K562 (cell line): ENCODE measurements at regions not wholly inside any gene's neighbourhood (a gene's known extent, or its start where the extent isn't known, plus 50 kb on each side); places are given as distances from the start of the nearest gene placed in this dataset.
A peak's percentile ranks its signal among the peaks of the same experiment; 100 is the strongest.

Source experiments
- ATAC-seq: fragments of 200-7000 bp; cut with Tn5 transposase; 3 replicates; pipeline ENCODE4 v1.9.1; 2020; ENCODE audit warnings: moderate library complexity
- BruUV-seq: library from RNA; stranded (reverse); fragments of 400-500 nt; replicated peaks from 2 replicates; lab custom pipeline; 2021; lab: Mats Ljungman, UMichigan
- CTCF ChIA-PET: fragments of 300-600 bp; formaldehyde crosslinking; extraction: SDS; loops from one replicate; lab custom pipeline; 2021; ENCODE audit warnings: low intra/inter-chr PET ratio; lab: Yijun Ruan, JAX
- POLR2A ChIA-PET: fragments of 300-600, 350-650 bp; sonication (Branson Sonifier 250); formaldehyde crosslinking; extraction: SDS; loops from one replicate; lab custom pipeline; 2021; ENCODE audit warnings: antibody characterized with exemption, inconsistent platforms; lab: Yijun Ruan, JAX
- DNase-seq, 4 experiments: peaks; one replicate each; pipeline versions ENCODE4 v3.0.0 to v3.0.0-alpha.2; 2011 to 2018; ENCODE audit warnings: low spot score in 3 of 4, mixed read lengths in 3 of 4; ENCODE audit errors: extremely low read depth in 1 of 4
- FAIRE-seq: peaks from 2 replicates; lab custom pipeline; 2011; peaks lifted over from hg19 to GRCh38; lab: Jason Lieb, UNC
- H2AFZ ChIP-seq: 2 replicates; pipeline ENCODE4 v1.6.0; 2011; ENCODE audit warnings: low read depth, low read length, control low read depth, inconsistent platforms
- H3K27ac ChIP-seq: fragments of 200-600 bp; 3 replicates; pipeline ENCODE4 v1.8.0; 2011; ENCODE audit warnings: low read depth, mild to moderate bottlenecking, control low read depth, inconsistent platforms, low read length, moderate library complexity, mixed read lengths; ENCODE audit errors: extremely low read depth
- H3K27me3 ChIP-seq, 2 experiments: fragments of 300-600 bp in 1 of 2; 2 replicates in 1 of 2; 3 replicates in 1 of 2; pipeline versions ENCODE4 v1.6.0 to v1.8.0; 2011; ENCODE audit warnings: inconsistent platforms in 2 of 2, low read length in 2 of 2, mild to moderate bottlenecking in 1 of 2, mixed read lengths in 1 of 2, moderate library complexity in 1 of 2; ENCODE audit not compliant: control insufficient read depth in 2 of 2, insufficient read depth in 2 of 2
- H3K36me3 ChIP-seq: fragments of 300-600 bp; 3 replicates; pipeline ENCODE4 v1.8.0; 2011; ENCODE audit warnings: mild to moderate bottlenecking, low read length, inconsistent platforms; ENCODE audit not compliant: control insufficient read depth, insufficient read depth
- H3K4me1 ChIP-seq, 2 experiments: fragments of 200-600 bp in 1 of 2; replicated peaks in 1 of 2; 2 replicates in 1 of 2; 3 replicates in 1 of 2; pipeline versions ENCODE4 v1.5.1 to v1.8.0; 2011; ENCODE audit warnings: inconsistent platforms in 2 of 2, low read length in 2 of 2, mild to moderate bottlenecking in 1 of 2, mixed read lengths in 1 of 2, moderate library complexity in 1 of 2; ENCODE audit not compliant: control insufficient read depth in 2 of 2, insufficient read depth in 2 of 2
- H3K4me2 ChIP-seq: 2 replicates; pipeline ENCODE4 v1.6.1; 2011; ENCODE audit warnings: low read length, control low read depth, inconsistent platforms, mixed read lengths; ENCODE audit not compliant: insufficient read depth
- H3K4me3 ChIP-seq: fragments of 200-600 bp; sonication (generic), shearing (Covaris generic); 2 replicates; pipeline ENCODE4 v1.5.1; 2016; ENCODE audit warnings: control low read depth, inconsistent platforms
- H3K79me2 ChIP-seq: fragments of 200-600 bp; 3 replicates; pipeline ENCODE4 v1.8.0; 2011; ENCODE audit warnings: low read length, inconsistent platforms; ENCODE audit not compliant: control insufficient read depth, insufficient read depth
- H3K9ac ChIP-seq, 2 experiments: 2 replicates each; pipeline versions ENCODE4 v1.6.0 to v1.6.1; 2011; ENCODE audit warnings: low read depth in 2 of 2, low read length in 2 of 2, control low read depth in 1 of 2, inconsistent platforms in 1 of 2, mild to moderate bottlenecking in 1 of 2, mixed read lengths in 1 of 2; ENCODE audit not compliant: insufficient read depth in 1 of 2
- H3K9me1 ChIP-seq: one replicate; pipeline ENCODE4 v1.6.0; 2011; ENCODE audit warnings: inconsistent platforms, mild to moderate bottlenecking, low read length, moderate library complexity; ENCODE audit not compliant: control insufficient read depth, insufficient read depth
- H3K9me3 ChIP-seq: replicated peaks from 2 replicates; pipeline ENCODE4 v1.5.1; 2011; ENCODE audit warnings: low read depth, low read length, inconsistent platforms; ENCODE audit not compliant: control insufficient read depth, insufficient read depth
- H4K20me1 ChIP-seq: replicated peaks from 2 replicates; pipeline ENCODE4 v1.6.1; 2011; ENCODE audit warnings: low read length, inconsistent platforms, mixed read lengths; ENCODE audit not compliant: control insufficient read depth, insufficient read depth
- BHLHE40 ChIP-seq: IDR thresholded peaks from 2 replicates; pipeline ENCODE4 v1.6.1; 2011; ENCODE audit warnings: low read length, improper control_type of control experiment
- CEBPB ChIP-seq: fragments of 450-650 bp; IDR thresholded peaks from 2 replicates; pipeline ENCODE4 v1.6.1; 2016; ENCODE audit warnings: missing genetic modification characterization, missing compliant biosample characterization
- CEBPG ChIP-seq, 3 experiments: fragments of 200-800 bp in 1 of 3; sonication (Bioruptor generic) in 1 of 3; sonication (generic) in 1 of 3; formaldehyde crosslinking in 1 of 3; IDR thresholded peaks in 2 of 3; conservative IDR thresholded peaks in 1 of 3; 2 replicates each; pipeline versions ENCODE4 v1.6.1 to v1.8.0; 2016 to 2022; ENCODE audit warnings: missing compliant biosample characterization in 2 of 3, missing genetic modification characterization in 2 of 3, mild to moderate bottlenecking in 1 of 3, missing genetic modification reagents in 1 of 3
- EP300 ChIP-seq: IDR thresholded peaks from 2 replicates; pipeline ENCODE4 v1.6.1; 2012; ENCODE audit warnings: low read length, improper control_type of control experiment
- SRSF9 ChIP-seq: fragments of 200-400 bp; formaldehyde crosslinking; IDR thresholded peaks from 2 replicates; pipeline ENCODE4 v1.6.1; 2017; ENCODE audit warnings: low read depth, low read length, borderline replicate concordance
- TAF7 ChIP-seq: fragments of 450-650 bp; IDR thresholded peaks from 2 replicates; pipeline ENCODE4 v1.6.1; 2016; ENCODE audit warnings: missing genetic modification characterization, missing compliant biosample characterization
- TFAM ChIP-seq: fragments of 250-450 bp; sonication (Bioruptor Pico); conservative IDR thresholded peaks from 2 replicates; pipeline ENCODE4 v1.5.0; 2021; ENCODE audit warnings: mild to moderate bottlenecking, moderate library complexity
- ZMIZ1 ChIP-seq, 2 experiments: fragments of 150-350 bp in 1 of 2; IDR thresholded peaks; 2 replicates each; pipeline ENCODE4 v1.6.1; 2012 to 2016; ENCODE audit warnings: low read depth in 2 of 2, low read length in 2 of 2, mild to moderate bottlenecking in 1 of 2, moderate library complexity in 1 of 2
- ZNF134 ChIP-seq: fragments of 250-450 bp; sonication (Bioruptor Pico); conservative IDR thresholded peaks from 2 replicates; pipeline ENCODE4 v1.4.0; 2020
- ZNF316 ChIP-seq: fragments of 450-650 bp; IDR thresholded peaks from 2 replicates; pipeline ENCODE4 v1.6.1; 2016
- ZNF583 ChIP-seq: fragments of 250-450 bp; sonication (Bioruptor Pico); IDR thresholded peaks from 2 replicates; pipeline ENCODE4 v1.4.0; 2020
- WGBS: fragments of 100-300 bp; shearing (Covaris generic); methylation state at CpG from one replicate; pipeline ENCODE4 v1.1.6; 2016; ENCODE audit warnings: low coverage, mixed read lengths; ENCODE audit not compliant: insufficient coverage; ENCODE audit errors: missing lambda C conversion rate; 5-methylcytosine and 5-hydroxymethylcytosine counted together
- in situ Hi-C: fragments of 300-500 bp; cut with MboI; formaldehyde crosslinking; loops from 4 replicates; pipeline ENCODE4 v1.15.0; 2018; ENCODE audit warnings: inconsistent platforms, mixed read lengths
- intact Hi-C: fragments of 100-400 bp; cut with micrococcal nuclease; formaldehyde crosslinking; loops from 2 replicates; pipeline ENCODE4 v1.14.2; 2022

GRCh38 chr1:213507472-213508223 is 456.6 kb downstream of the RPS6KC1 start:
- H3K9me3 ChIP-seq = no peaks in the 10 kb centered on the region
- no peak overlapping the region for H2AFZ ChIP-seq
- H3K27ac ChIP-seq = no peak overlapping the region
- H3K79me2 ChIP-seq = no peaks in the 10 kb centered on the region
- no peaks in the 10 kb centered on the region for H4K20me1 ChIP-seq
- 3% methylated on average over 7 of the region's 7 CpGs for WGBS
- H3K4me2 ChIP-seq = no peak overlapping the region
- no TSS peak for BruUV-seq
- FAIRE-seq (no peak), DNase-seq (no peak), ATAC-seq (no peak)
- CTCF ChIA-PET = no interaction called here
- intact Hi-C loops = no loop called here
- no peaks in the 10 kb centered on the region; a peak in 1 of 5 replicates for H3K27me3 ChIP-seq
- no peaks in the 10 kb centered on the region for H3K4me1 ChIP-seq
- in situ Hi-C loops = no loop called here
- no peaks in the 10 kb centered on the region for H3K9me1 ChIP-seq
- no peak overlapping the region for H3K9ac ChIP-seq
- POLR2A ChIA-PET = interaction anchor here (0.6 to 1.2 kb wide), 2 partner anchors 50 to 1346 kb away, joined by 3 to 4 read pairs; no protein-coding TSS in a partner anchor
- no peaks in the 10 kb centered on the region for H3K36me3 ChIP-seq
- TF ChIP-seq CEBPB (tag) = peak; percentile 61
- no peak for TF ChIP-seq CEBPG (CRISPR knock-in tag; IDR thresholded peaks at IDR 0.05)
- TF ChIP-seq CEBPG (tag; conservative IDR thresholded peaks at IDR 0.05 in 1 of 2, IDR thresholded peaks at IDR 0.05 in 1 of 2) = peak in 1 of 2 experiments; percentile 52; a peak in 1 of 4 replicates
- no peak for TF ChIP-seq TFAM (CRISPR knock-in tag)
- TF ChIP-seq, all 486 proteins: peak for 2
- no peak overlapping the region for H3K4me3 ChIP-seq

- Histone ChIP-seq H3K4me1 (no peaks in the 10 kb centered on the region), H3K4me2 (no peak overlapping the region), H2AFZ (no peak overlapping the region), H3K27me3 (no peaks in the 10 kb centered on the region; a peak in 1 of 5 replicates), H3K79me2 (no peaks in the 10 kb centered on the region), H3K36me3 (no peaks in the 10 kb centered on the region), H3K4me3 (no peak overlapping the region), H3K9me3 (no peaks in the 10 kb centered on the region), H3K9ac (no peak overlapping the region), H4K20me1 (no peaks in the 10 kb centered on the region), H3K27ac (no peak overlapping the region), H3K9me1 (no peaks in the 10 kb centered on the region)
- no peak for DNase-seq
- ChIA-PET CTCF (no interaction called here), POLR2A (interaction anchor here (1.3 kb wide), 1 partner anchor 9 kb away, joined by 3 read pairs; no protein-coding TSS in a partner anchor)
- intact Hi-C loops (no loop called here), in situ Hi-C loops (no loop called here)
- no peak for ATAC-seq
- 0% methylated on average over 4 of the region's 4 CpGs for WGBS
- FAIRE-seq = no peak
- BruUV-seq = no TSS peak
- TF ChIP-seq ZNF316 (no peak), EP300 (no peak), ZNF583 (CRISPR knock-in tag) (no peak), ZMIZ1 (IDR thresholded peaks at IDR 0.05; ENCODE audit: low read depth in 2 of 2, low read length in 2 of 2) (no peak), ZNF134 (no peak), BHLHE40 (no peak), TAF7 (tag) (no peak), SRSF9 (no peak)
Observed at GRCh38 chr1:213511173-213511572, 460.1 kb downstream of the RPS6KC1 start.
